GM12878 (cell line): ENCODE measurements at regions not wholly inside any gene's neighbourhood (a gene's known extent, or its start where the extent isn't known, plus 50 kb on each side); places are given as distances from the start of the nearest gene placed in this dataset.

Experiments used
- ATAC-seq: fragments of 200-7000 bp; cut with Tn5 transposase; 3 replicates; pipeline ENCODE4 v1.9.1; 2020; ENCODE audit warnings: mild to moderate bottlenecking, moderate library complexity
- BruUV-seq: library from RNA; stranded (reverse); fragments of 400-500 nt; replicated peaks from 2 replicates; lab custom pipeline; 2021; lab: Mats Ljungman, UMichigan
- CTCF ChIA-PET: fragments of 300-600 bp; sonication (Branson Sonifier 250); formaldehyde crosslinking; extraction: SDS; loops from one replicate; lab custom pipeline; 2021; ENCODE audit warnings: inconsistent platforms; lab: Yijun Ruan, JAX
- POLR2A ChIA-PET: fragments of 350-600 bp; formaldehyde crosslinking; extraction: SDS; loops from one replicate; lab custom pipeline; 2021; ENCODE audit warnings: inconsistent platforms; lab: Charles Lee
- RAD21 ChIA-PET: fragments of 300-600 bp; sonication (Branson Sonifier 250); formaldehyde crosslinking; loops from one replicate; lab custom pipeline; 2023; ENCODE audit warnings: antibody characterized with exemption; ENCODE audit not compliant: unreplicated experiment; lab: Charles Lee
- SMC1A ChIA-PET: fragments of 300-600 bp; sonication (Branson Sonifier 250); formaldehyde crosslinking; loops from one replicate; lab custom pipeline; 2023; ENCODE audit not compliant: unreplicated experiment, uncharacterized antibody; lab: Charles Lee
- DNase-seq: peaks from one replicate; pipeline ENCODE4 v3.0.0-alpha.2; 2011; ENCODE audit warnings: low read depth, low spot score
- FAIRE-seq: peaks from 3 replicates; lab custom pipeline; 2011; peaks lifted over from hg19 to GRCh38; lab: Jason Lieb, UNC
- H2AFZ ChIP-seq: 2 replicates; pipeline ENCODE4 v1.6.0; 2011; ENCODE audit warnings: low read depth, low read length, control low read depth; ENCODE audit not compliant: control insufficient read depth
- H3K27ac ChIP-seq: 2 replicates; pipeline ENCODE4 v1.5.1; 2011; ENCODE audit warnings: control low read depth; ENCODE audit not compliant: control insufficient read depth, insufficient read depth
- H3K27me3 ChIP-seq, 2 experiments: replicated peaks in 1 of 2; 2 replicates each; pipeline versions ENCODE4 v1.6.0 to v1.6.1; 2011; ENCODE audit warnings: low read length in 1 of 2; ENCODE audit not compliant: control insufficient read depth in 2 of 2, insufficient read depth in 2 of 2
- H3K36me3 ChIP-seq, 2 experiments: 2 replicates each; pipeline ENCODE4 v1.5.1; 2011; ENCODE audit warnings: low read length in 1 of 2; ENCODE audit not compliant: control insufficient read depth in 2 of 2, insufficient read depth in 2 of 2
- H3K4me1 ChIP-seq: 2 replicates; pipeline ENCODE4 v1.6.1; 2011; ENCODE audit warnings: mild to moderate bottlenecking, low read length, moderate library complexity, mixed read lengths; ENCODE audit not compliant: control insufficient read depth, insufficient read depth
- H3K4me2 ChIP-seq: 2 replicates; pipeline ENCODE4 v1.6.0; 2011; ENCODE audit warnings: control low read depth; ENCODE audit not compliant: control insufficient read depth, insufficient read depth
- H3K4me3 ChIP-seq: fragments of 200-600 bp; sonication (generic); 2 replicates; pipeline ENCODE4 v1.5.1; 2016
- H3K79me2 ChIP-seq: 2 replicates; pipeline ENCODE4 v1.6.0; 2011; ENCODE audit warnings: low read length; ENCODE audit not compliant: control insufficient read depth, insufficient read depth
- H3K9ac ChIP-seq: 2 replicates; pipeline ENCODE4 v1.8.0; 2011; ENCODE audit warnings: low read length, control low read depth, mixed read lengths; ENCODE audit not compliant: control insufficient read depth, insufficient read depth
- H3K9me3 ChIP-seq: replicated peaks from 3 replicates; pipeline ENCODE4 v1.5.1; 2011; ENCODE audit warnings: mild to moderate bottlenecking, low read length; ENCODE audit not compliant: control insufficient read depth, insufficient read depth
- H4K20me1 ChIP-seq: 2 replicates; pipeline ENCODE4 v1.6.0; 2011; ENCODE audit not compliant: control insufficient read depth, insufficient read depth
- ATF7 ChIP-seq: fragments of 450-650 bp; IDR thresholded peaks from 2 replicates; pipeline ENCODE4 v1.6.1; 2016; ENCODE audit warnings: low read depth, mild to moderate bottlenecking
- BMI1 ChIP-seq: fragments of 450-650 bp; IDR thresholded peaks from 2 replicates; pipeline ENCODE4 v1.6.1; 2016; ENCODE audit warnings: mild to moderate bottlenecking, moderate library complexity, borderline replicate concordance
- CHD2 ChIP-seq: IDR thresholded peaks from 2 replicates; pipeline ENCODE4 v1.6.1; 2011; ENCODE audit warnings: low read depth, low read length, improper control_type of control experiment, borderline replicate concordance
- HDAC2 ChIP-seq: fragments of 200-600 bp; sonication (generic); IDR thresholded peaks from 2 replicates; pipeline ENCODE4 v1.6.1; 2017
- IKZF1 ChIP-seq: fragments of 450-650 bp; conservative IDR thresholded peaks from 2 replicates; pipeline ENCODE4 v1.6.1; 2017; ENCODE audit warnings: antibody characterized with exemption, mild to moderate bottlenecking
- KDM1A ChIP-seq: fragments of 200-600 bp; sonication (generic); IDR thresholded peaks from 2 replicates; pipeline ENCODE4 v1.6.1; 2016; ENCODE audit warnings: borderline replicate concordance
- POLR2A ChIP-seq: IDR thresholded peaks from 2 replicates; pipeline ENCODE4 v1.6.1; 2011; ENCODE audit warnings: low read depth, mild to moderate bottlenecking, low read length
- RELA ChIP-seq: fragments of 450-650 bp; IDR thresholded peaks from 2 replicates; pipeline ENCODE4 v1.8.0; 2014; ENCODE audit warnings: borderline replicate concordance; ENCODE audit not compliant: partially characterized antibody
- SKIL ChIP-seq: fragments of 450-650 bp; IDR thresholded peaks from 2 replicates; pipeline ENCODE4 v1.6.1; 2017; ENCODE audit warnings: mild to moderate bottlenecking, low read depth, inconsistent platforms; ENCODE audit not compliant: poor library complexity, severe bottlenecking
- STAT3 ChIP-seq: IDR thresholded peaks from 2 replicates; pipeline ENCODE4 v1.6.1; 2011; ENCODE audit warnings: low read depth, low read length, improper control_type of control experiment
- ZNF207 ChIP-seq: fragments of 450-650 bp; IDR thresholded peaks from 2 replicates; pipeline ENCODE4 v1.6.1; 2014; ENCODE audit warnings: antibody characterized with exemption, mild to moderate bottlenecking, borderline replicate concordance
- ZSCAN29 ChIP-seq: fragments of 450-650 bp; IDR thresholded peaks from 2 replicates; pipeline ENCODE4 v1.6.1; 2017; ENCODE audit warnings: mild to moderate bottlenecking, moderate library complexity
- WGBS: methylation state at CpG from one replicate; pipeline ENCODE4 v1.1.6; 2016; ENCODE audit warnings: low lambda C conversion rate; ENCODE audit not compliant: insufficient replicate concordance, insufficient coverage; ENCODE audit errors: missing lambda C conversion rate; 5-methylcytosine and 5-hydroxymethylcytosine counted together
- in situ Hi-C: fragments of 300-500 bp; cut with MboI; formaldehyde crosslinking; loops from 9 replicates; pipeline ENCODE4 v1.14.3; 2018; ENCODE audit warnings: mixed read lengths
- intact Hi-C: fragments of 100-400 bp; cut with micrococcal nuclease; formaldehyde crosslinking; loops from one replicate; pipeline ENCODE4 v1.14.2; 2022; ENCODE audit not compliant: unreplicated experiment

GRCh38 chr2:167475791-167476190 lies 587.5 kb downstream of the XIRP2 start:
- no peak for ATAC-seq
- no TSS peak for BruUV-seq
- Histone ChIP-seq H3K4me3 (no peak overlapping the region), H4K20me1 (no peaks in the 10 kb centered on the region), H3K79me2 (no peaks in the 10 kb centered on the region), H3K36me3 (no peaks in the 10 kb centered on the region), H3K27ac (no peak overlapping the region), H3K4me2 (no peak overlapping the region), H3K27me3 (no peaks in the 10 kb centered on the region), H3K9ac (no peak overlapping the region), H3K4me1 (no peaks in the 10 kb centered on the region), H2AFZ (no peak overlapping the region), H3K9me3 (no peaks in the 10 kb centered on the region)
- SMC1A ChIA-PET = no interaction called here
- intact Hi-C loops (no loop called here), in situ Hi-C loops (no loop called here)
- CTCF ChIA-PET = no interaction called here
- POLR2A ChIA-PET = no interaction called here
- no peak for FAIRE-seq
- WGBS = 41% methylated on average over 2 of the region's 2 CpGs
- RAD21 ChIA-PET = no interaction called here
- TF ChIP-seq HDAC2 = no peak
- TF ChIP-seq ATF7 = no peak
- TF ChIP-seq ZNF207 = no peak
- no peak for TF ChIP-seq RELA
- TF ChIP-seq BMI1 = no peak
- TF ChIP-seq KDM1A = no peak
- no peak for TF ChIP-seq POLR2A
- TF ChIP-seq STAT3 = no peak
- DNase-seq = no peak

- ATAC-seq = peak; percentile 72
- POLR2A ChIA-PET = no interaction called here
- in situ Hi-C loops = no loop called here
These were observed 583.5 kb downstream of the XIRP2 start for GRCh38 chr2:167471734-167472133.

More at GRCh38 chr2:167471734-167472133, 583.5 kb downstream of the XIRP2 start:
- H4K20me1 ChIP-seq = no peaks in the 10 kb centered on the region
- BruUV-seq = no TSS peak
- no peak overlapping the region for H3K27ac ChIP-seq
- no peak for FAIRE-seq
- no peak for DNase-seq
- ChIA-PET CTCF (no interaction called here), SMC1A (interaction anchor here (0.9 kb wide), 1 partner anchor 11 kb away, joined by 3 read pairs; no protein-coding TSS in a partner anchor), RAD21 (no interaction called here)
- H3K27me3 ChIP-seq = no peaks in the 10 kb centered on the region
- no peaks in the 10 kb centered on the region for H3K36me3 ChIP-seq
- no peak overlapping the region for H3K4me2 ChIP-seq
- no peak overlapping the region for H3K9ac ChIP-seq
- no peak overlapping the region for H2AFZ ChIP-seq
- no peaks in the 10 kb centered on the region for H3K79me2 ChIP-seq
- no peak overlapping the region for H3K4me3 ChIP-seq
- H3K9me3 ChIP-seq = no peaks in the 10 kb centered on the region
- TF ChIP-seq IKZF1 = no peak
- no peak for TF ChIP-seq ZSCAN29
- TF ChIP-seq CHD2 = no peak
- no peak for TF ChIP-seq SKIL
- TF ChIP-seq, all 136 proteins: peak for 0
- no peaks in the 10 kb centered on the region for H3K4me1 ChIP-seq
- intact Hi-C loops = no loop called here
